Activated CD4-positive, alpha-beta T cell treated with anti-CD3 and anti-CD28 coated beads, Interleukin-2, amount 50 U/mL, for 1 hour (primary cell): ENCODE measurements at regions not wholly inside any gene's neighbourhood (a gene's known extent, or its start where the extent isn't known, plus 50 kb on each side); places are given as distances from the start of the nearest gene placed in this dataset.

Experiments
- DNase-seq: peaks from one replicate; pipeline ENCODE4 v3.0.0-alpha.2; 2020

DNA sequence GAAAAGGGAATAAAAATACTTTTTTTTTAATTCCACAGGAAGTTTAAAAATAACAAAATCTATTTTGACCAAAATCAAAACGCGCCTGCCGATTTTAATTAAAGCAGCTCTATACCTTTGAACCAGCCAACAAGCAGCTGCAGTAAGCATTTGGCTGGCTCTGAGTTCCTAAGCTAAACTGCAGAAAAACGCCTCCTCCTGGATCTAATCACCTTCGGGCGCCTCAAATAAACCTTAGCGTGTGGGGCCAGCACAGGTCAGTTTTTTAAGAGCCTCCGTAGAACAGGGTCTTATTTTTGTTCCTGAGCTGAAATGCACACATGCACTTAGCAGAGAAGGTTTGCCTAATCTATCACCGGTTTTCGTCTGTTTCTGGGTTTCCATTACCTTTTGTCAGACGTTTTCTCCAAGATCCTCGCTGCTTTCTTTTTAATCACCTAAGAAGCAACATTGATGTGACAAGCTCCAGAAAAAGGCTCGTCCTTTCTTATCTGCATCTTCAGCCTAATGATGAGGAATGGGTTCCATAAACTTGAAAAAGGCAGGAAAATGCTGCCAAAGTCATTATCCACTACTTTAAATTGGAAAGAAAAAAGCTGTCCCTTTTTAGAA is 64.7 kb upstream of the HNRNPA3 start:
- no peak for DNase-seq

DNA sequence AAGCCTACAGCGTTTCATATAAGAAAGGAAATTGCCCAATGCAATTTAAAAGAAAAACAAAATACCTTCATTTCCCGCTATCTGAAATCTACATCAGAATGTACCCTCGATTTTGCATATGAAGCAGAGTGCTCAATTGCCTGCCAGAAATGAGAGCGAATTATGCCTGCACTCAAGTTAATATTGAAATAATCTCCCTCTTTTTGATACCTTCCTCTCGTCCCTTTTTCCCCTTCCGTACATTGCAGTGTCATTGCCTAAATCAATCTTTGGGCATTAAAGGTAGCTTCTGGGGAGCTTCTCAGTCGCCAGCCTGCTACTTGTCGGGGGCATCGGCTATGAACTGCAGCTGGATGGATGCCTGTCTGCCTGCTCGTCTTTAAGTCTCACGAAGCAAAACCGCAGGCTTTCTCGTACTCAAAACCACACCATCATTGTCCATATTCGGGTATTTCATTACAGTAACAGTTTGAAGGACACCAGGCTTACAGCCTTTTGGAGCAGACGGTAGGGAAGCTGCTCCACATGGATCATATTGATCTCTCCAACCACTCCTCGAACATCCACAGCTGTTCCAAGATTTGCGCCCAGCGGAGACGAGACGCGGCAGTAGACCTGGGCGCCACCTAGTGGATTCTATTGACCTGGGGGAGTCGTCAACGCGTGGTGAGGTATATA is 64.0 kb upstream of the HNRNPA3 start:
- DNase-seq: peak; percentile 69

DNA sequence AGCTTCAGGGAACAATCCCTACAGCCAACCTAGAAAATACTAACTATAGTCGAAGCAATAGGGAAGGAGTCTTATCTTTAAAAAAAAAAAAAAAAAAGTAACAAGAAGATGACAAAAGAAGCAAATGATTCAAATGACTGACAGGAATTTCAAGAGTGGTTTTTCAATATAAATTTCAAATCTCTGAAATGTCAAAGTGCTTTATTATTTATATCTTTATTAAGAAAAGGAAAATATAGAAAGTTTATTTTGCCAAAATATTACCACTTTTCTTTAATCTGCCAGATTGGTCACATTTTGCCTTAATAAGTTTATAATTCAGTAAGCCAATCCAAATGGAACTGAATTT is 63.5 kb upstream of the HNRNPA3 start:
- no peak for DNase-seq

DNA sequence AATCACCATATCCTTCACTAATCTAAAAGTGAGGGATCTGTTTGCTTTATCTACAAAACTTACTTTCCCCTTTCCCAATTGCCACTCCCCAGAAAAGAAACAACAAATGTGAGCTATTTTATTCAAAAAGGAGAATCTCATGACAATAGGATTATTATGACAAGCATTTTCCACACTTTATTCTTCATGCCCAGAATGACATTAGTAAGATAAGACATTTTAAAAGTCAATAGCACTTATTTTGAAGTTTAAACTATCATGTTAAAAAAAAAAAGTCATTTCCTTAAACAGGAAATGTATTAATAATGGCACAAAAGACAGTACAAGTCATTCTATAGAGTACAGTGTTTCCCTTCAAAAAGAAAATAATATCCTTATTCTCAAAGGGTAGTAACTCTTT is 58.8 kb upstream of the HNRNPA3 start:
- no peak for DNase-seq

DNA sequence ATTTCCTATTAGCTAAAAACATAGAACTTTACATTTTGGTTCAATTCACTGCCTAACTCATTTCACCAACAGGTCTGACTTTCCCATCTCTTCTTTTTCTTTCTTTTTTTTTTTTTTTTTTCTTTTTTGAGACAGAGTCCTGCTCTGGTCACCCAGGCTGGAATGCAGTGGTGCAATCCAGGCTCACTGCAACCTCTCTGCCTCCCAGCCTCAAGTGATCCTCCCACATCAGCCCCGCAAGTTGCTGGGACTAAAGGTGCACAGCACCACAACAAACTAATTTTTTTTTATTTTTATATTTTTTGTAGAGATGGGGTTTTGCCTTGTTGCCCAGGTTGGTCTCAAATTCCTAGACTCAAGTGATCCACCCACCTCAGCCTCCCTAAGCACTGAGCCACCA is 57.8 kb upstream of the HNRNPA3 start:
- no peak for DNase-seq

DNA sequence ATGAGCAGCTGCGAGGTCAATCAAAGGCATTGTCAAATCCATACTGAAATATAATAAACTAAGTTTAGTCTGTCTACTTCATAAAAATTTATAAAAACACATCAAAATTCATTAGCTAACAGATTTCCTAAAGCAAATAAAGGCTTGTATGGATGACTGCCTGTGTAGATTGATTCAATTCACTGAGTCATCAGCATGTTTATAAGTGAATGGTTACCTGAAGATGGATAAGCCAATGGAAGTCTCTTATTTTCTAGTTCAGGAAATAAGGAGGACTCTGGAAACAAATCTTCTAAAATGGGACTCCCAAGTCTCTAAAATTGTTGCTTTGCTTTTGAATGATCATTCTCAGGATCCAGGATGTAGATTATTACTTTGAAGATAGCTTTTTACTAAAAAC is 57.0 kb upstream of the HNRNPA3 start:
- no peak for DNase-seq

DNA sequence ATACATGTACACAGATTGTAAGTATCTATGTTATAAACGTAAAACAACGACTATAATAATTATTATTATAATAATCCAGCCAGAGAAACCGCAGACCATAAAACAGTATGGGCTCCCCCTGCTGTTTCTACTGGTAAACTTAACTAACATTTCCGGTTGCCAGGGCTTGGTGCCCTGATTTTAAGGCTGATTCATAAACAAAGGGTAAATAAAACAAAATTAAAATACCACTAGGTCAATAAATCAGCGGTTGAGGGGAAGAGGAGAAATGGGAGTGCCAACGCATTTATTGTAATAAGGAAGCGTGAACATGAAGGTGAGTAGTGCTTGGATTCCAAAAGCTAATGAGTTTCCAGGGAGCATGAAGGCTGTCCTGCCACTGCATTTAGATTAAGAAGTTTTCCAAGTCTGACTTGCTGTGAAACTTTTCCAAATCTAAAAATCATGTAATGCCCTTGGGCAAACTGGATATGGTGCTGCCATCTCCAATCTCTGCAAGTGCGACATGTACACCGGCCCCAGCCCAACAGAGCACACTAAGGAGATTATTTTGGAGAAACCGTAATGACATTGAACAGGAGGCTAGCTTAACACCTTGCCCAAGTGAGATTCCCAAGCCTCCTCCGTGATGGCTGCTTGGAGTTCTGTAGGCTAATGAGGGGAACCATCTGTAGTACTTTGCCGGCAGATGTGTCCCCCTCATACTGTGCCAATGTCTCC is 50.7 kb upstream of the HNRNPA3 start:
- DNase-seq: no peak
